ENCODE measurements at regions not wholly inside any gene's neighbourhood (a gene's known extent, or its start where the extent isn't known, plus 50 kb on each side); places are given as distances from the start of the nearest gene placed in this dataset.
"Not testable (repeated sequence)": the region's sequence is repeated elsewhere in the genome, so short reads cannot be mapped to it uniquely, and the experiment has no call there.

- H3K36me3 Mint-ChIP-seq, H3K9me3 Mint-ChIP-seq, H3K4me3 Mint-ChIP-seq, H3K27ac Mint-ChIP-seq, H3K27me3 Mint-ChIP-seq: not testable (repeated sequence)
- peaks cover 0 to 10% (median 2%) of the 10 kb centered on the region in 3 donors for H3K4me1 Mint-ChIP-seq
Observed at GRCh38 chr6:71360556-71361335, 72.1 kb downstream of the OGFRL1 start.

GRCh38 chr6:71364889-71365542 is 76.4 kb downstream of the OGFRL1 start:
- Mint-ChIP-seq H3K27me3 (peaks cover 6% of the 10 kb centered on the region), H3K4me3 (no peak overlapping the region)

GRCh38 chr6:71367756-71368155 is 79.1 kb downstream of the OGFRL1 start:
- peaks cover 3% of the 10 kb centered on the region for H3K27me3 Mint-ChIP-seq
- H3K9me3 Mint-ChIP-seq: no peaks in the 10 kb centered on the region
- peak overlapping the region in 1 of 3 donors; percentile 24 for H3K27ac Mint-ChIP-seq
- H3K4me3 Mint-ChIP-seq: peak overlapping the region in 1 of 4 donors; percentile 11
- peaks cover 10 to 22% (median 20%) of the 10 kb centered on the region in 3 donors for H3K4me1 Mint-ChIP-seq
- H3K36me3 Mint-ChIP-seq: no peaks in the 10 kb centered on the region

More at GRCh38 chr6:71364889-71365542, 76.4 kb downstream of the OGFRL1 start:
- Mint-ChIP-seq H3K36me3 (no peaks in the 10 kb centered on the region), H3K27ac (peak overlapping the region in 1 of 3 donors; percentile 50), H3K4me1 (peaks cover 10 to 23% (median 22%) of the 10 kb centered on the region in 3 donors), H3K9me3 (no peaks in the 10 kb centered on the region)

DNA sequence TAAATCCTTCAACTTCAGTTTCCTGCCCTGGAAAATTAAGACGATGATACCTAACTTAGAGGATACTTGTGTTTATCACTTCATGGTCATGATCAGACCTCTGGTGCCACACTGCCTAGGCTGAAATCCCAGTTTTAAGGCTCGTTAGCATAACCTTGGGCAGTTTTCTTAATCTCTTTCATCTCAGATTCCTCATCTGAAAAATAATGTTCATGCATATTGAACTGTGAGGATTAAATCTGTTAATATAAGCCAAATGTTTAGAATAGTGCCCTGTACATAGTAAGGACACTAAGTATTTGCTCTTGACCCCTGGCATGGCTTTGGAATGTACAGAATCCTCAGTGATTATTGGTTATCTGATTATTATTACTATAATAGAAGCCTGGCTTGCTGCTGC is 79.7 kb downstream of the OGFRL1 start:
- Mint-ChIP-seq H3K36me3 (no peaks in the 10 kb centered on the region), H3K9me3 (no peaks in the 10 kb centered on the region), H3K27ac (no peak overlapping the region), H3K4me1 (peaks cover 10 to 22% (median 19%) of the 10 kb centered on the region in 3 donors), H3K27me3 (peaks cover 3% of the 10 kb centered on the region), H3K4me3 (no peak overlapping the region)

DNA sequence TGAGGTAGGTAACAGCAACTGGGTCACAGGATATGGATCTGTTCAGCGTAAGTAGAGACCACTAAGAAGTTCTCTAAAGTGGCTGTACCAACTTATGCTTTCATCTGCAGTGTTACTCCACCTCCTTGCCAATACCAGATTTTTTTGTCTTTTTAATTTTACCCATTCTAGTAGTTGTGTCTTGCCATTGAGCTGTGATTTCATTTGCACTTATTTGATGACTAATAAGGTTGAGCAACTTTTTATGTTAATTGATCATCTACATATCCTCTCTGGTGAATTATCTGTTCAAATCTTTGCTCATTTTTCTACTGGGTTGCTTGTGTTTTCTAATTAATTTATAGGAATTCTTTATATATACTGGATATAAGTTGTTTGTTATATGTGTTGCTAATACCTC is 82.9 kb downstream of the OGFRL1 start:
- Mint-ChIP-seq H3K27me3 (peaks cover 3% of the 10 kb centered on the region), H3K27ac (no peak overlapping the region), H3K9me3 (no peaks in the 10 kb centered on the region), H3K4me3 (no peak overlapping the region), H3K36me3 (no peaks in the 10 kb centered on the region), H3K4me1 (peaks cover 8 to 15% (median 15%) of the 10 kb centered on the region in 3 donors)

GRCh38 chr6:71373943-71374342 is 85.3 kb downstream of the OGFRL1 start:
- Mint-ChIP-seq H3K4me1 (no peaks in the 10 kb centered on the region), H3K4me3 (no peak overlapping the region), H3K9me3 (no peaks in the 10 kb centered on the region), H3K27me3 (peaks cover 3% of the 10 kb centered on the region), H3K27ac (no peak overlapping the region), H3K36me3 (no peaks in the 10 kb centered on the region)

GRCh38 chr6:71375676-71376075 is 87.1 kb downstream of the OGFRL1 start:
- Mint-ChIP-seq H3K36me3 (no peaks in the 10 kb centered on the region), H3K4me3 (no peak overlapping the region), H3K4me1 (no peaks in the 10 kb centered on the region), H3K27me3 (no peaks in the 10 kb centered on the region), H3K9me3 (no peaks in the 10 kb centered on the region), H3K27ac (no peak overlapping the region)

DNA sequence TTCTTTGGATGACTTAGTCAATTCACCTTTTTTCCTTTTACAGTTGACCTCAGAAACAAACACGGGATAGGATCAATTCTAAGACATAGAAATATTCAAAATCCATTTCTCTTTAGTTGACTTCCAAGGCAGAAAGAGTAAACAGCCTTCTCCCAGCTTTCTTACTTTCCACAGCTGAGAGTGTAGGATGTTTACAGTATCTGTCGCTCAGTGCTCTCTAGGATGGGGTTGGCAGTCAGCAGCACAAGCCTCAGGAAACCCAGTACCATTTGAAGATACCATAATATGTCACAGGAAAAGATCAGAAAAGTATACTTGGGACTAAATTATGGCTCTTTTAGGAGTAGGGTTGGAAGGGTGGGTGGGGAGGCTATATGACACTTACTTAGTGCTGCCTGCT is 88.2 kb downstream of the OGFRL1 start:
- H3K4me1 Mint-ChIP-seq: no peaks in the 10 kb centered on the region
- H3K9me3 Mint-ChIP-seq: no peaks in the 10 kb centered on the region
- no peaks in the 10 kb centered on the region for H3K36me3 Mint-ChIP-seq
- no peak overlapping the region for H3K27ac Mint-ChIP-seq
- no peak overlapping the region for H3K4me3 Mint-ChIP-seq
- H3K27me3 Mint-ChIP-seq: peaks cover 3% of the 10 kb centered on the region

GRCh38 chr6:71383476-71383875 is 94.9 kb downstream of the OGFRL1 start:
- H3K27ac Mint-ChIP-seq: no peak overlapping the region
- no peaks in the 10 kb centered on the region for H3K9me3 Mint-ChIP-seq
- no peak overlapping the region for H3K4me3 Mint-ChIP-seq
- H3K27me3 Mint-ChIP-seq: peaks cover 3% of the 10 kb centered on the region
- no peaks in the 10 kb centered on the region for H3K4me1 Mint-ChIP-seq
- H3K36me3 Mint-ChIP-seq: no peaks in the 10 kb centered on the region

- Mint-ChIP-seq H3K27me3 (peaks cover 3% of the 10 kb centered on the region), H3K36me3 (no peaks in the 10 kb centered on the region), H3K9me3 (no peaks in the 10 kb centered on the region), H3K4me1 (no peaks in the 10 kb centered on the region), H3K4me3 (no peak overlapping the region), H3K27ac (no peak overlapping the region)
Observed at GRCh38 chr6:71383901-71384489, 95.4 kb downstream of the OGFRL1 start.

DNA sequence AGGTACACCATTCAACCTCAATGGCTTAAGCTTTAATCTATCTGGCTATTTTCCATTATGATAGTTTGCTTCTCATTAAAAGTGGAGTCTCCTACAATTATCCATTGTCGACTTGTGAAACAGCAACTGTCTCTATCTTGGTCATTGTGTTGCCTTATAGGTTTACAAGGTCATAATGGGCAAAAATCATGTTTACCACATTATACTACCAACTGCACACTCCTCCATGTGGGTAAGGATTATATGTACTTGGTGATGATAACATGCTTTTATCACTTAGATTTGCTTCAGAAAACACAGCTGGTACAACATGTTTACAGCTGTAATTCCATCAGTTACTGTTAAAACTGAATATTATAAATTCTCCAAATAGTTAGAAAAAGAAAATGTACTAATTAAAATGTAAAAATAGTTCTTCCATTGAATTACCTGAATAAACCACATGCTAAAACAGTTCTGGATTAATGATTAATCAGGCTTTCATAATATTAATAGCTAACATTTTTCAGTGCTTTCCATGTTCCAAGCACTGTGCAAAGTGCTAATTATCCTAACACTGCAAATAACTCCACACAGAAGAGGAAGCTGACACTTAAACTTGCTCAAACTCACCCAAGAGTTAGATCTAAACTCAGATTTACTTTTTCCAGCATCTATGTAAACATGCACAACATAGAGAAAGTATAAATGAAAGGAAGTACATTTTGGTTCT is 96.7 kb downstream of the OGFRL1 start:
- H3K27me3 Mint-ChIP-seq: peaks cover 6% of the 10 kb centered on the region
- H3K36me3 Mint-ChIP-seq: no peaks in the 10 kb centered on the region
- no peaks in the 10 kb centered on the region for H3K4me1 Mint-ChIP-seq
- H3K4me3 Mint-ChIP-seq: no peak overlapping the region
- H3K9me3 Mint-ChIP-seq: no peaks in the 10 kb centered on the region
- H3K27ac Mint-ChIP-seq: no peak overlapping the region

GRCh38 chr6:71386215-71386614 is 97.6 kb downstream of the OGFRL1 start:
- H3K4me3 Mint-ChIP-seq: no peak overlapping the region
- no peaks in the 10 kb centered on the region for H3K4me1 Mint-ChIP-seq
- no peak overlapping the region for H3K27ac Mint-ChIP-seq
- H3K27me3 Mint-ChIP-seq: peaks cover 4% of the 10 kb centered on the region
- H3K9me3 Mint-ChIP-seq: no peaks in the 10 kb centered on the region
- H3K36me3 Mint-ChIP-seq: no peaks in the 10 kb centered on the region

GRCh38 chr6:71387179-71387578 is 98.6 kb downstream of the OGFRL1 start:
- H3K27ac Mint-ChIP-seq: no peak overlapping the region
- H3K36me3 Mint-ChIP-seq: no peaks in the 10 kb centered on the region
- no peak overlapping the region for H3K4me3 Mint-ChIP-seq
- no peaks in the 10 kb centered on the region for H3K4me1 Mint-ChIP-seq
- peaks cover 8% of the 10 kb centered on the region for H3K27me3 Mint-ChIP-seq
- H3K9me3 Mint-ChIP-seq: no peaks in the 10 kb centered on the region

GRCh38 chr6:71388068-71388744 is 99.6 kb downstream of the OGFRL1 start:
- H3K9me3 Mint-ChIP-seq: no peaks in the 10 kb centered on the region
- H3K4me3 Mint-ChIP-seq: peak overlapping the region in 1 of 4 donors; percentile 63
- peaks cover 8% of the 10 kb centered on the region for H3K27me3 Mint-ChIP-seq
- no peaks in the 10 kb centered on the region for H3K4me1 Mint-ChIP-seq
- H3K27ac Mint-ChIP-seq: no peak overlapping the region
- H3K36me3 Mint-ChIP-seq: no peaks in the 10 kb centered on the region
